Endodermal cell (in vitro differentiated cells): ENCODE measurements at regions not wholly inside any gene's neighbourhood (a gene's known extent, or its start where the extent isn't known, plus 50 kb on each side); places are given as distances from the start of the nearest gene placed in this dataset.

Source experiments
- DNase-seq: peaks from one replicate; pipeline ENCODE4 v3.0.0-alpha.2; 2017
- H3K27ac ChIP-seq: 2 replicates; pipeline ENCODE4 v1.5.1; 2013; ENCODE audit warnings: mild to moderate bottlenecking, low read depth, low read length, moderate library complexity
- H3K27me3 ChIP-seq: 2 replicates; pipeline ENCODE4 v1.6.1; 2013; ENCODE audit warnings: mild to moderate bottlenecking, low read length, moderate library complexity; ENCODE audit not compliant: insufficient read depth, control insufficient read depth, poor library complexity, severe bottlenecking
- H3K36me3 ChIP-seq: 2 replicates; pipeline ENCODE4 v1.7.0; 2013; ENCODE audit warnings: mild to moderate bottlenecking, low read length, moderate library complexity; ENCODE audit not compliant: control insufficient read depth, insufficient read depth
- H3K4me1 ChIP-seq: one replicate; pipeline ENCODE4 v1.7.0; 2013; ENCODE audit warnings: low read length; ENCODE audit not compliant: control insufficient read depth, insufficient read depth
- H3K4me3 ChIP-seq: 2 replicates; pipeline ENCODE4 v1.5.1; 2013; ENCODE audit warnings: mild to moderate bottlenecking, low read length, moderate library complexity
- H3K9ac ChIP-seq: 2 replicates; pipeline ENCODE4 v1.6.1; 2013; ENCODE audit warnings: mild to moderate bottlenecking, low read length, moderate library complexity; ENCODE audit not compliant: poor library complexity, severe bottlenecking; ENCODE audit errors: extremely low read depth
- H3K9me3 ChIP-seq: 2 replicates; pipeline ENCODE4 v1.6.1; 2013; ENCODE audit warnings: mild to moderate bottlenecking, low read length, moderate library complexity; ENCODE audit not compliant: control insufficient read depth
- H3K27ac Mint-ChIP-seq: 2 replicates; pipeline ENCODE4 v1.8.0; 2020; ENCODE audit warnings: mixed read lengths
- H3K27me3 Mint-ChIP-seq: 2 replicates; pipeline ENCODE4 v1.8.0; 2021; ENCODE audit warnings: mild to moderate bottlenecking, mixed read lengths; ENCODE audit not compliant: insufficient read depth
- H3K36me3 Mint-ChIP-seq: 2 replicates; pipeline ENCODE4 v1.8.0; 2020; ENCODE audit warnings: low read depth, mixed read lengths
- H3K4me1 Mint-ChIP-seq: 2 replicates; pipeline ENCODE4 v1.8.0; 2020; ENCODE audit warnings: mixed read lengths
- H3K4me3 Mint-ChIP-seq: 2 replicates; pipeline ENCODE4 v1.8.0; 2020; ENCODE audit warnings: mild to moderate bottlenecking, moderate library complexity, mixed read lengths
- H3K9me3 Mint-ChIP-seq: 2 replicates; pipeline ENCODE4 v1.8.0; 2020; ENCODE audit warnings: mild to moderate bottlenecking, mixed read lengths
- CTCF ChIP-seq: fragments of 200-600 bp; sonication (generic); conservative IDR thresholded peaks from 2 replicates; pipeline ENCODE4 v1.5.0; 2021; ENCODE audit warnings: antibody characterized with exemption, mild to moderate bottlenecking
- WGBS, 2 experiments: methylation state at CpG; one replicate each; pipeline versions ENCODE4 v1.1.5 to v1.1.7; 2013; ENCODE audit warnings: missing lambda C conversion rate in 2 of 2, mixed read lengths in 1 of 2; ENCODE audit not compliant: insufficient coverage in 1 of 2, insufficient read length in 1 of 2; 5-methylcytosine and 5-hydroxymethylcytosine counted together

- Histone ChIP-seq H3K4me1 (no peaks in the 10 kb centered on the region), H3K9me3 (no peaks in the 10 kb centered on the region), H3K9ac (no peak overlapping the region), H3K4me3 (no peak overlapping the region), H3K27me3 (no peaks in the 10 kb centered on the region), H3K36me3 (no peaks in the 10 kb centered on the region), H3K27ac (no peak overlapping the region)
- 88 to 100% methylated on average over 5 to 6 of the region's 6 CpGs for WGBS, 2 experiments
- Mint-ChIP-seq H3K4me1 (no peaks in the 10 kb centered on the region), H3K9me3 (no peaks in the 10 kb centered on the region), H3K4me3 (no peak overlapping the region), H3K36me3 (no peaks in the 10 kb centered on the region), H3K27me3 (peaks cover 3% of the 10 kb centered on the region), H3K27ac (no peak overlapping the region)
- no peak for TF ChIP-seq CTCF
- DNase-seq, result no peak
These were observed 71.4 kb upstream of the PCSK2 start for GRCh38 chr20:17155401-17155800.

- H3K4me1 Mint-ChIP-seq, result no peaks in the 10 kb centered on the region
- H3K36me3 ChIP-seq, result no peaks in the 10 kb centered on the region
- peaks cover 2% of the 10 kb centered on the region for H3K27me3 Mint-ChIP-seq
- no peak overlapping the region for H3K9ac ChIP-seq
- H3K9me3 Mint-ChIP-seq, result peaks cover 1% of the 10 kb centered on the region
- no peak overlapping the region for H3K4me3 Mint-ChIP-seq
- H3K4me1 ChIP-seq, result no peaks in the 10 kb centered on the region
- WGBS, 2 experiments, result 93 to 100% methylated on average over 2 of the region's 2 CpGs
- no peak for DNase-seq
- no peaks in the 10 kb centered on the region for H3K27me3 ChIP-seq
- no peak overlapping the region for H3K4me3 ChIP-seq
- H3K9me3 ChIP-seq, result no peaks in the 10 kb centered on the region
- no peak for TF ChIP-seq CTCF
- H3K27ac ChIP-seq, result no peak overlapping the region
- no peaks in the 10 kb centered on the region for H3K36me3 Mint-ChIP-seq
- H3K27ac Mint-ChIP-seq, result no peak overlapping the region
These were observed 68.1 kb upstream of the PCSK2 start for GRCh38 chr20:17158701-17159100.

GRCh38 chr20:17161673-17162481 is 65.0 kb upstream of the PCSK2 start:
- Mint-ChIP-seq H3K36me3 (no peaks in the 10 kb centered on the region), H3K4me3 (no peak overlapping the region), H3K4me1 (no peaks in the 10 kb centered on the region), H3K9me3 (peaks cover 1% of the 10 kb centered on the region), H3K27me3 (peaks cover 2% of the 10 kb centered on the region), H3K27ac (no peak overlapping the region)
- Histone ChIP-seq H3K4me3 (no peak overlapping the region), H3K9ac (no peak overlapping the region), H3K36me3 (no peaks in the 10 kb centered on the region), H3K27me3 (no peaks in the 10 kb centered on the region), H3K27ac (no peak overlapping the region), H3K4me1 (no peaks in the 10 kb centered on the region), H3K9me3 (no peaks in the 10 kb centered on the region)
- 81 to 92% methylated on average over 5 of the region's 6 CpGs for WGBS, 2 experiments
- no peak for TF ChIP-seq CTCF
- no peak for DNase-seq
